Muscle of leg (tissue), 3 donors: ENCODE measurements at regions not wholly inside any gene's neighbourhood (a gene's known extent, or its start where the extent isn't known, plus 50 kb on each side); places are given as distances from the start of the nearest gene placed in this dataset.

Experiments used
- DNase-seq: peaks from one replicate; pipeline ENCODE4 v3.0.0; 2013
- H3K27ac ChIP-seq: one replicate; pipeline ENCODE4 v1.5.1; 2013; ENCODE audit warnings: mild to moderate bottlenecking, low read length, control low read depth
- H3K27me3 ChIP-seq: one replicate; pipeline ENCODE4 v1.6.1; 2013; ENCODE audit warnings: low read length; ENCODE audit not compliant: control insufficient read depth, insufficient read depth
- H3K36me3 ChIP-seq: one replicate; pipeline ENCODE4 v1.6.1; 2013; ENCODE audit warnings: low read length; ENCODE audit not compliant: control insufficient read depth, insufficient read depth
- H3K4me1 ChIP-seq: one replicate; pipeline ENCODE4 v1.6.1; 2013; ENCODE audit warnings: low read length; ENCODE audit not compliant: control insufficient read depth, insufficient read depth
- H3K4me3 ChIP-seq: one replicate; pipeline ENCODE4 v1.5.1; 2013; ENCODE audit warnings: low read length, control low read depth
- H3K9me3 ChIP-seq: replicated peaks from 2 replicates; pipeline ENCODE4 v1.6.1; 2013; ENCODE audit warnings: low read depth, low read length; ENCODE audit not compliant: control insufficient read depth
- WGBS: methylation state at CpG from one replicate; pipeline ENCODE4 v1.1.5; 2013; ENCODE audit warnings: missing lambda C conversion rate; ENCODE audit not compliant: insufficient coverage; 5-methylcytosine and 5-hydroxymethylcytosine counted together

GRCh38 chr6:85396159-85396808 is 53.6 kb upstream of the NT5E start:
- Histone ChIP-seq H3K4me3 (no peak overlapping the region), H3K36me3 (no peaks in the 10 kb centered on the region), H3K27ac (no peak overlapping the region), H3K9me3 (no peaks in the 10 kb centered on the region), H3K27me3 (no peaks in the 10 kb centered on the region), H3K4me1 (no peaks in the 10 kb centered on the region)
- DNase-seq = no peak
- WGBS = no CpG with 5 or more reads among the region's 3 CpGs

DNA sequence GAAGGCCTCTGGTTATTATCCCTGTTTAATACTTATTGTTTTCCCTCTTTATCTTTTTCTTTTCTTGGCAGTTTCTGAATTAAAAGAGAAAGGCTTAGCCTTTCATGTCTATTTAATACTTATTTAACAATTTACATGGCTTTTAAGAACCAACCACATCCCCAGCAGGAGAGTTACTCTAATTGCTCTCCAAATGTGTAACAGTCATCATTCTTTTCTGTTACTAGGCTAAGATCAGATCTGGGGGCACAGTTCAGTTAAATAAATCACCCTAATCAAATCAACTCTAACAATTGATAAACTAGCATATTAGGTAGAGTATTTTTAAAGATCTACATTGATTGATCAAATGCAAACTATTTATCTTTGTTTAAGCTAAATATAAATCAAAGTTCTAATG is 54.1 kb upstream of the NT5E start:
- H3K27ac ChIP-seq = no peak overlapping the region
- no peaks in the 10 kb centered on the region for H3K27me3 ChIP-seq
- no peaks in the 10 kb centered on the region for H3K9me3 ChIP-seq
- H3K4me1 ChIP-seq = no peaks in the 10 kb centered on the region
- H3K36me3 ChIP-seq = no peaks in the 10 kb centered on the region
- DNase-seq = no peak
- H3K4me3 ChIP-seq = no peak overlapping the region

GRCh38 chr6:85394853-85395538 is 54.9 kb upstream of the NT5E start:
- no peaks in the 10 kb centered on the region for H3K36me3 ChIP-seq
- DNase-seq = peak; percentile 76
- H3K27me3 ChIP-seq = no peaks in the 10 kb centered on the region
- WGBS = 43% methylated on average over 1 of the region's 1 CpG
- H3K9me3 ChIP-seq = no peaks in the 10 kb centered on the region
- H3K4me3 ChIP-seq = no peak overlapping the region
- H3K27ac ChIP-seq = no peak overlapping the region
- H3K4me1 ChIP-seq = no peaks in the 10 kb centered on the region

DNA sequence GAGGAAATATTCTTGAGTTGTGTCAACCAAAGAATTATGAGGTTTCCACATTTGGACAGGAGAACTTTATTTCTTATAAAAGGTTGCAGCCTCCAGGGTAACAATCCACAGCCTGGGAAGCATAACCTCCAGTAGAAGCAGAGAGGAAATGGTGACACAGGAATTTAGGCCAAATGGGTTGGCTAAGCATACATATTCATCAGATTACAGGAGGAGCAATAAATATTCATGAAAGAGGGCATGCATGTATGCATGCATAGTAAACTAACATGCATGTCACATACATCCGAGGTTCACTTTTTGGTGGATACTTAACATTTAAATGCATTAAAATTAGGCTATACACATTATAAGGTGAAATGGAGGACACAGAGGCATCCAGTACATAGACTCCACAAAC is 55.7 kb upstream of the NT5E start:
- Histone ChIP-seq H3K27ac (no peak overlapping the region), H3K36me3 (no peaks in the 10 kb centered on the region), H3K9me3 (no peaks in the 10 kb centered on the region), H3K4me3 (no peak overlapping the region), H3K4me1 (no peaks in the 10 kb centered on the region), H3K27me3 (no peaks in the 10 kb centered on the region)
- WGBS = no CpG with 5 or more reads among the region's 1 CpG
- no peak for DNase-seq

DNA sequence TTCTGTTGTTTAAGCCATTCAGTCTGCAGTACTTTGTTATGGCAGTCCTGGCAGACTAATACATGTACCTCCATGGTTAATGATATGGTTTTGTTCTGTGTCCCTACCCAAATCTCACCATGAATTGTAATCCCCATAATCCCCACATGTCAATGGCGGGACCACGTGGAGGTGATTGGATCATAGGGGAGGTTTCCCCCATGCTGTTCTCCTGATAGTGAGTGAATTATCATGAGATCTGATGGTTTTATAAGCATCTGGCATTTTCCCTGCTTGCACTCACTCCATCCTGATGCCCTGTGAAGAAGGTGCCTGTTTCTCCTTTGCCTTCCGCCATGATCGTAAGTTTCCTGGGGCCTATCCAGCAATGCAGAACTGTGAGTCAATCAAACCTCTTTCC is 57.5 kb upstream of the NT5E start:
- H3K9me3 ChIP-seq = no peaks in the 10 kb centered on the region
- no peak overlapping the region for H3K4me3 ChIP-seq
- no peaks in the 10 kb centered on the region for H3K27me3 ChIP-seq
- no peak for DNase-seq
- no peaks in the 10 kb centered on the region for H3K36me3 ChIP-seq
- WGBS = 100% methylated on average over 1 of the region's 4 CpGs
- H3K4me1 ChIP-seq = no peaks in the 10 kb centered on the region
- H3K27ac ChIP-seq = no peak overlapping the region

DNA sequence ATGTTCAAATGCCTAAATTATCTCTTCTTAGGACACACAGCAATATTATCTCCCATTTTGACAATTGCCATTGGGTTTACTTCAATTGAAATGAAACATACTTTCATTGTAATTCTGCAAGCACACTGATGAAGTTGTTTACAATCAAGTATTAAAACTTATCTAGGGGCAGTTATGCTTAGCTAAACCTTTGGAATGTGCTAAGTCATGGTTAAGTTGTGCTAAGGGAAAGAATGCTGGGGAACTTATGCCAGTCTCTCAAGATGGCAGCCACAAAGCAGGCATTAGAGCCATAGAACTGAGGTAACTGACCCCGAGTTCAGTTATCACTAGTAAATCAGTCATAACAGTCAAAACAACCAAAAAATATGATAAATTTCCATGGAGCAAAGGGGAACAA is 59.1 kb upstream of the NT5E start:
- Histone ChIP-seq H3K27ac (no peak overlapping the region), H3K36me3 (no peaks in the 10 kb centered on the region), H3K9me3 (no peaks in the 10 kb centered on the region), H3K4me1 (no peaks in the 10 kb centered on the region), H3K27me3 (no peaks in the 10 kb centered on the region), H3K4me3 (no peak overlapping the region)
- no peak for DNase-seq
- 80% methylated on average over 1 of the region's 1 CpG for WGBS

- Histone ChIP-seq H3K9me3 (no peaks in the 10 kb centered on the region), H3K4me3 (no peak overlapping the region), H3K27ac (no peak overlapping the region), H3K27me3 (no peaks in the 10 kb centered on the region), H3K36me3 (no peaks in the 10 kb centered on the region), H3K4me1 (no peaks in the 10 kb centered on the region)
- no CpG with 5 or more reads among the region's 2 CpGs for WGBS
- no peak for DNase-seq
These were observed 59.7 kb upstream of the NT5E start for GRCh38 chr6:85390105-85390728.

GRCh38 chr6:85389151-85389797 is 60.6 kb upstream of the NT5E start:
- H3K27ac ChIP-seq = no peak overlapping the region
- WGBS = 87% methylated on average over 7 of the region's 12 CpGs
- H3K4me1 ChIP-seq = no peaks in the 10 kb centered on the region
- no peak for DNase-seq
- H3K4me3 ChIP-seq = no peak overlapping the region
- H3K27me3 ChIP-seq = no peaks in the 10 kb centered on the region
- H3K9me3 ChIP-seq = no peaks in the 10 kb centered on the region
- H3K36me3 ChIP-seq = no peaks in the 10 kb centered on the region

DNA sequence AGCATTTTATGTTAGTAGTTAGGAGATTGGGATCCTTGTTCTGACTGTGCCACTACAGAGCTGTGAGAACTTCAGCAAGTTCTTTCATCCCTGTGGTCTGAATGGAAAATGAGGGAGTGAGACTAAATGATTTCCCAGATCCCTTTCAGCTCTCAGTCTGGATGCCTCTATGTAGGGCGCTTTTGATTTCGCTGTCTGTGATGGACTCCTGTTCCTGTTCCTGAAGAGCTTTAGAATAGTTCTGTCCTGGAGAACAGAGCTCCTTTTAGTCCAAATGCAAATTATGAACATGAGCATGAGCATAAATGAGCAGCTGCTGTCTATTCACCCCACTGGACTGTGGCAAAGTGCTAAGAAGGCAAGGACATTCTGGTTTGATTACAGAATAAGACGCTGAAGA is 61.4 kb upstream of the NT5E start:
- Histone ChIP-seq H3K4me1 (no peaks in the 10 kb centered on the region), H3K4me3 (no peak overlapping the region), H3K9me3 (no peaks in the 10 kb centered on the region), H3K27ac (no peak overlapping the region), H3K36me3 (no peaks in the 10 kb centered on the region), H3K27me3 (no peaks in the 10 kb centered on the region)
- DNase-seq = no peak
- WGBS = 92% methylated on average over 2 of the region's 3 CpGs

GRCh38 chr6:85385636-85386315 is 64.1 kb upstream of the NT5E start:
- DNase-seq = no peak
- Histone ChIP-seq H3K27me3 (no peaks in the 10 kb centered on the region), H3K4me3 (no peak overlapping the region), H3K36me3 (no peaks in the 10 kb centered on the region), H3K27ac (no peak overlapping the region), H3K4me1 (no peaks in the 10 kb centered on the region), H3K9me3 (no peaks in the 10 kb centered on the region)
- WGBS = 90% methylated on average over 2 of the region's 5 CpGs
